Liver (tissue), 3 donors: ENCODE measurements at regions not wholly inside any gene's neighbourhood (a gene's known extent, or its start where the extent isn't known, plus 50 kb on each side); places are given as distances from the start of the nearest gene placed in this dataset.

ENCODE experiments used
- ATF3 ChIP-seq: IDR thresholded peaks from 2 replicates; pipeline ENCODE4 v1.6.1; 2016; ENCODE audit warnings: antibody characterized with exemption
- FOXA1 ChIP-seq: IDR thresholded peaks from 2 replicates; pipeline ENCODE4 v1.6.1; 2016; ENCODE audit warnings: antibody characterized with exemption
- JUND ChIP-seq, 2 donors: IDR thresholded peaks; 2 replicates each; pipeline ENCODE4 v1.6.1; 2016; ENCODE audit warnings: antibody characterized with exemption in 2 of 2
- MAX ChIP-seq: IDR thresholded peaks from 2 replicates; pipeline ENCODE4 v1.6.1; 2016; ENCODE audit warnings: antibody characterized with exemption
- NR2F2 ChIP-seq: IDR thresholded peaks from 2 replicates; pipeline ENCODE4 v1.6.1; 2016; ENCODE audit warnings: antibody characterized with exemption
- RAD21 ChIP-seq, 2 donors: IDR thresholded peaks; 2 replicates each; pipeline ENCODE4 v1.6.1; 2016; ENCODE audit warnings: antibody characterized with exemption in 2 of 2, mild to moderate bottlenecking in 2 of 2
- REST ChIP-seq: IDR thresholded peaks from 2 replicates; pipeline ENCODE4 v1.6.1; 2016; ENCODE audit warnings: antibody characterized with exemption, mild to moderate bottlenecking
- RXRA ChIP-seq, 2 donors: IDR thresholded peaks; 2 replicates each; pipeline ENCODE4 v1.6.1; 2017 to 2018; ENCODE audit warnings: antibody characterized with exemption in 2 of 2, mild to moderate bottlenecking in 1 of 2
- TAF1 ChIP-seq: conservative IDR thresholded peaks from 2 replicates; pipeline ENCODE4 v1.6.1; 2016; ENCODE audit warnings: antibody characterized with exemption, mild to moderate bottlenecking
- TF ChIP-seq, protein P1 (sequence below): fragments of 150-350 bp; IDR thresholded peaks from 2 replicates; pipeline ENCODE4 v1.5.1; 2017; ENCODE audit warnings: improper control_type of control experiment, low read depth, low read length; ENCODE audit not compliant: missing input control
- TF ChIP-seq, protein P2 (sequence below): IDR thresholded peaks from 2 replicates; pipeline ENCODE4 v1.6.1; 2016; ENCODE audit warnings: antibody characterized with exemption
- donor health status: healthy.
- donor health status: healthy.

DNA sequence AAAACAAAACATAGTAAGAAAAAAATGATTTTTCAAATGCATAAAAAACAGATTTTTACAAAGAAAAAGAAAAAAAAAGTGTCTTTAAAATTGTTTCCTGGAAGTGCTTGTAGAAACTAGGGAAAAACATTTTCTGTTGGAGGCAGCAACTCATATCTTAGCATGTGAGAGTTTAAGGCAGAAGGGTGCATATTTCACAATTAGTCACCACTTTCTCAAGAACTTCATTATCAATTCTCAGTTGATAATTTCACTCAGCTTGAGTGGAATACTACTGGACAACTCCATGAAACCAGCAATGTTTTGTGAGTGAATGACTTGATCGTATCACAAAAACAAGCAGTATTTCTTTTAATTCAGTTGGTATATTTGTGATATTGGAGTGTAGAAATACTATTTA, 508.3 kb upstream of the DAB2 start:
- TF ChIP-seq, protein P1, sequence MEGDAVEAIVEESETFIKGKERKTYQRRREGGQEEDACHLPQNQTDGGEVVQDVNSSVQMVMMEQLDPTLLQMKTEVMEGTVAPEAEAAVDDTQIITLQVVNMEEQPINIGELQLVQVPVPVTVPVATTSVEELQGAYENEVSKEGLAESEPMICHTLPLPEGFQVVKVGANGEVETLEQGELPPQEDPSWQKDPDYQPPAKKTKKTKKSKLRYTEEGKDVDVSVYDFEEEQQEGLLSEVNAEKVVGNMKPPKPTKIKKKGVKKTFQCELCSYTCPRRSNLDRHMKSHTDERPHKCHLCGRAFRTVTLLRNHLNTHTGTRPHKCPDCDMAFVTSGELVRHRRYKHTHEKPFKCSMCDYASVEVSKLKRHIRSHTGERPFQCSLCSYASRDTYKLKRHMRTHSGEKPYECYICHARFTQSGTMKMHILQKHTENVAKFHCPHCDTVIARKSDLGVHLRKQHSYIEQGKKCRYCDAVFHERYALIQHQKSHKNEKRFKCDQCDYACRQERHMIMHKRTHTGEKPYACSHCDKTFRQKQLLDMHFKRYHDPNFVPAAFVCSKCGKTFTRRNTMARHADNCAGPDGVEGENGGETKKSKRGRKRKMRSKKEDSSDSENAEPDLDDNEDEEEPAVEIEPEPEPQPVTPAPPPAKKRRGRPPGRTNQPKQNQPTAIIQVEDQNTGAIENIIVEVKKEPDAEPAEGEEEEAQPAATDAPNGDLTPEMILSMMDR = no peak
- TF ChIP-seq TAF1 = no peak
- no peak for TF ChIP-seq ATF3
- TF ChIP-seq RAD21 (IDR thresholded peaks at IDR 0.05) = no peak
- TF ChIP-seq NR2F2 = no peak
- no peak for TF ChIP-seq JUND (IDR thresholded peaks at IDR 0.05)
- TF ChIP-seq, protein P2, sequence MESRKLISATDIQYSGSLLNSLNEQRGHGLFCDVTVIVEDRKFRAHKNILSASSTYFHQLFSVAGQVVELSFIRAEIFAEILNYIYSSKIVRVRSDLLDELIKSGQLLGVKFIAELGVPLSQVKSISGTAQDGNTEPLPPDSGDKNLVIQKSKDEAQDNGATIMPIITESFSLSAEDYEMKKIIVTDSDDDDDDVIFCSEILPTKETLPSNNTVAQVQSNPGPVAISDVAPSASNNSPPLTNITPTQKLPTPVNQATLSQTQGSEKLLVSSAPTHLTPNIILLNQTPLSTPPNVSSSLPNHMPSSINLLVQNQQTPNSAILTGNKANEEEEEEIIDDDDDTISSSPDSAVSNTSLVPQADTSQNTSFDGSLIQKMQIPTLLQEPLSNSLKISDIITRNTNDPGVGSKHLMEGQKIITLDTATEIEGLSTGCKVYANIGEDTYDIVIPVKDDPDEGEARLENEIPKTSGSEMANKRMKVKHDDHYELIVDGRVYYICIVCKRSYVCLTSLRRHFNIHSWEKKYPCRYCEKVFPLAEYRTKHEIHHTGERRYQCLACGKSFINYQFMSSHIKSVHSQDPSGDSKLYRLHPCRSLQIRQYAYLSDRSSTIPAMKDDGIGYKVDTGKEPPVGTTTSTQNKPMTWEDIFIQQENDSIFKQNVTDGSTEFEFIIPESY = no peak
- TF ChIP-seq REST = no peak
- no peak for TF ChIP-seq RXRA (IDR thresholded peaks at IDR 0.05)
- no peak for TF ChIP-seq MAX
- no peak for TF ChIP-seq FOXA1
